GM21576 (cell line): ENCODE measurements at regions not wholly inside any gene's neighbourhood (a gene's known extent, or its start where the extent isn't known, plus 50 kb on each side); places are given as distances from the start of the nearest gene placed in this dataset.
A peak's percentile ranks its signal among the peaks of the same experiment; 100 is the strongest.
"Not testable (repeated sequence)": the region's sequence is repeated elsewhere in the genome, so short reads cannot be mapped to it uniquely, and the experiment has no call there.

Source experiments
- ATAC-seq: cut with Tn5 transposase; IDR thresholded peaks from one replicate; pipeline ENCODE4 v1.9.1; 2021; ENCODE audit warnings: mild to moderate bottlenecking, moderate library complexity; ENCODE audit not compliant: unreplicated experiment

DNA sequence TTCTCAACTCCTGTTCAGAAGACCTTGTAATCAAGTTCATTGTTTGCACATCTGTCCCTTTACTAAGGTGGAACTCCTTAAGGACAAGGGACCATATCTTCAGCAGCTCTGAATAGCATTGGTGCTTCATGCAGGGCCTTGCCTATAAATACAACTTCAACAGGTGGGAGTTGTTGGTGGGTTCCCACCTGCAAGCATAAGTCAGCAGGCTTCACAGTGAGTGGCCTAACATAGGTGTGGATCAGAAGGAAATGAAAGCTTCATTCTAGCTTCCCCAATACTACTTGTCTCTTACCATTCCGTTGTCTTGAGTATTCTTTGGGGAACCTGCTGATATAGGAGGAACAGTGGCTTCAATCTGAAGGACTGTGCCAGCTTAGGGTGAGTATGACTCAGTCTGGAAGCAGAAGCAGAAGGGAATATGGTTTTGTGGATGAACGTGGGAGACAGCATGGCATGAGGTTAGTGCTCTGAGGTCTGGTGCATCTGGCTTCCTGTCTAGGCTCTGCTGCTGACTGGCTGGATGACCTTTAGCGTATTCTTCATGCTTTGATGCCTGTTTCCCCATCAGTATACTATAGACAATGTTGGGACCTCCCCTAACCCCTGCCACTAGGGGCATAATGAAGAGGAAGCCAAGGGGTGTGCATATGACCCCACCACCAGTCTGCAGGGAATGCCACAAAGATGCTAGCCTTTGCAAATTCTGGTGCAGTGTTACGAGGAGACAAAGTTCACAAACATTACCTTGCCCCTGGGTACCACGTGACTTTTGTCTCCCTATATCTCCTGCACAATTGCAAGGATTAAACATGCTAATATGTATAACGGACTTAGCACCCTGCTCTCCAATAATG, 192.3 kb downstream of the PALM2AKAP2 start:
- ATAC-seq: peak; percentile 46

- no peak for ATAC-seq
These were observed 193.3 kb downstream of the PALM2AKAP2 start for GRCh38 chr9:109973336-109973735.

GRCh38 chr9:109974143-109974917, 194.3 kb downstream of the PALM2AKAP2 start:
- ATAC-seq: peak; percentile 67

DNA sequence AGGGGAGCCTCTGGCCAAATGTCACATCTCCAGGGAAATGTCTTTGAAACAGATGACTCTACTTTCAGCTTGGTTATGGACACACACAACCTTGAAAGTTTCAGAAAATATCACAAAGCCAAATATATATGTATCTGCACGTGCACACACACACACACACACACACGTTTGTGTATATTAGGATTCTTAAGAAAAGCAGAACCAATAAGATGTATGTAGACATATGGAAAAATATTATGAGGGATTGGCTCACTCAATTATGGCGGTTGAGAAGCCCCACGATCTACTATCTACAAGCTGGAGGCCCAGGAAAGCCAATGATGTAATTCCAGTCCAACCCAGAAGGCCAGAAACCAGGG, 194.9 kb downstream of the PALM2AKAP2 start:
- no peak for ATAC-seq

GRCh38 chr9:109975574-109976295, 195.7 kb downstream of the PALM2AKAP2 start:
- no peak for ATAC-seq

- no peak for ATAC-seq
These were observed 196.3 kb downstream of the PALM2AKAP2 start for GRCh38 chr9:109976303-109976702.

DNA sequence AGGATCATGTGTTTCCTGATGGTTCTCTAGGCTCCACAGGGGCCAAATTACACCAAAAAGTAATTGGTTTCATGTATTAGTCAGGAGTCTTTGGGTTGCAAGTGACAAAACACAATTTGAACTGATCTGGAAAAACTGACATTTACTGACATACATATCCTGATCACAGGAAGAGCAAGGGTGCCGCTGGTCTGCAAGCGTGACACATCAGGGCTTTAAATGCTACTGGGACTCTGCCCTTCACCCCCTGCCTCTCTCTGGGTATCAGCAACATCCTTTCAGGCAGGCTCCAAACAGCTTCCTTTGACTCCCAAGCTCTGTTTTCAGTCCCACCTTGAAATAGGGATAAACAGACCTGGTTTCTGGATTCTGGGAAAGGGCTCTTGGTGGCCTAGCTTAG, 197.5 kb downstream of the PALM2AKAP2 start:
- ATAC-seq: no peak

DNA sequence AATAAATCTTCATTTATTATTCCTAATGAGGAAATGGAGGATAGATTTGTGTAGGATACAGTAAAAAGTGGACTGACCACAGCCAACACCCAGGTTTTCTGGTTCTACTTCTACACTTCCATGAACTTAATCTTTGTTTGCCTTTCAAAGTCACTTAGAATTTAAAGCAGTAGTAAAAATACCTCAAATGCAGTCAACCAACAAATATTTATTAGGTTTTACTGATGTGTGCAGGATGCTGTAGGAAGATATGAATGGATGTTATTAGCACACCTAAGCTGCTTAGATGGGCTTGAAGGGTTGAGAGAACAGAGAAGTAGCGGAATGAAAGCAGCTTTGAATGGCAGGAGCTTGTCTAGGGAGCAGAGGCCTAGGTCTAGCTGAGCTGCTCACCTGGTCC, 201.1 kb downstream of the PALM2AKAP2 start:
- no peak for ATAC-seq

GRCh38 chr9:109986521-109986991, 206.6 kb downstream of the PALM2AKAP2 start:
- no peak for ATAC-seq

GRCh38 chr9:109989296-109989695, 209.3 kb downstream of the PALM2AKAP2 start:
- ATAC-seq: no peak

GRCh38 chr9:109990541-109990940, 210.5 kb downstream of the PALM2AKAP2 start:
- ATAC-seq: no peak

GRCh38 chr9:109992293-109992692, 212.3 kb downstream of the PALM2AKAP2 start:
- no peak for ATAC-seq

- no peak for ATAC-seq
These were observed 213.4 kb downstream of the PALM2AKAP2 start for GRCh38 chr9:109993250-109993978.

GRCh38 chr9:109994141-109994540, 213.8 kb downstream of the C9orf152 start:
- ATAC-seq: no peak

DNA sequence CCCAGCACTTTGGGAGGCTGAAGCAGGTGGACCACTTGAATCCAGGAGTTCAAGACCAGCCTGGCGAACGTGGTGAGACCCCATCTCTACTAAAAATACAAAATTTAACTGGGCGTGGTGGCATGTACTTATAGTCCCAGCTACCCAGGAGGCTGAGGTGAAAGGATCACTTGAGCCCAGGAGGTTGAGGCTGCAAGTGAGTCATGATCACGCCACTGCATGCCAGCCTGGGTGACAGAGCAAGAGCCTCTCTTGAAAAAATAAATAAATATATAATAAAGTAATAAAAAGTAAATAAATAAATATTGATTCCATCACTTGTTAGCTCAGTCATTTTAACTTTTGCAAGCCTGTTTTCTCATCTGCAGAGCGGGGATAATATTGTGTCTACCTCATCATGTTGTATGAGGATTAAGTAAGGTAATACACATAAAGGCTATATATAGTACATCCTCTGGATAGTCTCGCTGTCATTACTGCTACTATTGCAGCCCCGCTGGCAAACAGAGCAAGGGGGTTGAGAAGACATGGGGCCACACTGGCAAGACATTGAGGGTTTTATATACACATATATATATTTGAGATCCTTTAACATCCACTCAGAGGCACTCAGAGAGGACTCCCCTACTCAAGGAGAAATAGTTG, 210.9 kb downstream of the C9orf152 start:
- ATAC-seq: no peak

DNA sequence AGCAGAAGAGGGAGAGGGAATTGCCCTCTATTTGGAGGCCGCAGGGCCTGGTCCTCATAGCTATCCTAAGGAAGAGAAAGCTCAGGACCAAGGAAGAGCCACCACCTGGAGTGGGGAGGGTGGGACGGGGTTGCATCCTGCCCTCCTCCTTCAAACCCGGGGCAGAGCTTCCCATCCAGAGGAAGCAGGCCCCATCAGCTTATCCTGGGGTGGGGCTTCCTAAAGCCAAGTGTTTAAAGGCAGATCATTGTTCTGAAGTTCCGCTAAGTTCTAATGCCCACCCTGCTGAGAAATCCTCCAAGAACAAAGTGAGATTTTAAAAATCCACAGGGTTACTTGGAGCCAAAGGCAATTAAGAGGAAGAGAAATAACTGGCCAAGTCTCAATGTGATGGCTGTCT, 210.3 kb downstream of the C9orf152 start:
- no peak for ATAC-seq

DNA sequence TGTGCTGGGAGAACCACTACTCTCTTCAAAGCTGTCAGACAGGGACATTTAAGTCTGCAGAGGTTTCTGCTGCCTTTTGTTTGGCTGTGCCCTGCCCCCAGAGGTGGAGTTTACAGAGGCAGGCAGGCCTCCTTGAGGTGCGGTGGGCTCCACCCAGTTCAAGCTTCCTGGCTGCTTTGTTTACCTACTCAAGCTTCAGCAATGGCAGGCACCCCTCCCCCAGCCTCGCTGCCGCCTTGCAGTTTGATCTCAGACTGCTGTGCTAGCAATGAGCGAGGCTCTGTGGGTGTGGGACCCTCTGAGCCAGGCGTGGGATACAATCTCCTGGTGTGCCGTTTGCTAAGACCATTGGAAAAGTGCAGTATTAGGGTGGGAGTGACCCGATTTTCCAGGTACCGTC, 202.4 kb downstream of the C9orf152 start:
- not testable (repeated sequence) for ATAC-seq

DNA sequence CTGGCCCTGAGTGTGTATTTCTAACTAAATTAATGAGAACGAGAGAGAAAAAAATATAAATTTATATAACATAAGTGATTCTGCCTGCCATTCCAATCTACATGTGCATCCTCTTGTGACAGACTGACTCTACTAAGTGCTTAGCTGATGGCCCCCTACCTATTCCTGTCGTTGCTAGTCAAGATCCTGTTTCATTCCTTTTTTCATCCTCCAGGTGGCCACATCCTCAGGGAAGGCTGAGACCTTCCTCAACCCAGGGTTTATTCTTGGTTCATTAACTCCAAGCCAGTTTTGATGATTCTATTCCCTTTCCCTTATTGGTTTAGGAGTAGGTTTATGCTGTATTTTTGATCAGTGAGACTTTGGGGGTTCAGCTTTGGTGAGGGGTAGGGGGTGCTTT, 201.3 kb downstream of the C9orf152 start:
- no peak for ATAC-seq

GRCh38 chr9:110007477-110008270, 200.3 kb downstream of the C9orf152 start:
- peak; percentile 75 for ATAC-seq
